Endothelial cell of umbilical vein (primary cell): ENCODE measurements at regions not wholly inside any gene's neighbourhood (a gene's known extent, or its start where the extent isn't known, plus 50 kb on each side); places are given as distances from the start of the nearest gene placed in this dataset.

Experiments
- BruUV-seq: library from RNA; stranded (reverse); fragments of 400-500 nt; replicated peaks from 2 replicates; lab custom pipeline; 2021; lab: Mats Ljungman, UMichigan
- CTCF ChIA-PET: fragments of 300-600, 350-600 bp; sonication (Branson Sonifier 250); formaldehyde crosslinking; loops from one replicate; lab custom pipeline; 2021; ENCODE audit warnings: antibody characterized with exemption, inconsistent platforms; lab: Charles Lee
- POLR2A ChIA-PET: fragments of 300-600, 350-600 bp; sonication (Branson Sonifier 250); formaldehyde crosslinking; loops from one replicate; lab custom pipeline; 2021; ENCODE audit warnings: antibody characterized with exemption, inconsistent platforms; lab: Charles Lee
- DNase-seq: peaks from one replicate; pipeline ENCODE4 v3.0.0-alpha.2; 2011; ENCODE audit warnings: low read depth, low spot score
- FAIRE-seq: peaks from 2 replicates; lab custom pipeline; 2011; peaks lifted over from hg19 to GRCh38; lab: Jason Lieb, UNC
- H2AFZ ChIP-seq: 2 replicates; pipeline ENCODE4 v1.6.0; 2012; ENCODE audit warnings: low read depth, low read length, control low read depth, inconsistent platforms
- H3K27ac ChIP-seq: 2 replicates; pipeline ENCODE4 v1.5.1; 2011; ENCODE audit warnings: low read depth, mild to moderate bottlenecking, control low read depth, low read length, moderate library complexity; ENCODE audit not compliant: insufficient read depth
- H3K27me3 ChIP-seq, 2 experiments: 2 replicates each; pipeline versions ENCODE4 v1.6.0 to v1.6.1; 2011; ENCODE audit warnings: low read length in 2 of 2, mixed read lengths in 1 of 2; ENCODE audit not compliant: control insufficient read depth in 2 of 2, insufficient read depth in 2 of 2
- H3K36me3 ChIP-seq, 2 experiments: 2 replicates in 1 of 2; 3 replicates in 1 of 2; pipeline ENCODE4 v1.5.1; 2011; ENCODE audit warnings: low read length in 2 of 2, mild to moderate bottlenecking in 1 of 2, moderate library complexity in 1 of 2; ENCODE audit not compliant: control insufficient read depth in 2 of 2, insufficient read depth in 2 of 2; ENCODE audit errors: extremely low read depth in 1 of 2
- H3K4me1 ChIP-seq: 3 replicates; pipeline ENCODE4 v1.5.1; 2011; ENCODE audit warnings: mild to moderate bottlenecking, low read length; ENCODE audit not compliant: control insufficient read depth, insufficient read depth; ENCODE audit errors: extremely low read depth
- H3K4me2 ChIP-seq: 2 replicates; pipeline ENCODE4 v1.6.1; 2011; ENCODE audit warnings: low read length, control low read depth, mixed read lengths; ENCODE audit not compliant: insufficient read depth
- H3K4me3 ChIP-seq, 3 experiments: fragments of 200-600 bp in 1 of 3; sonication (generic), shearing (Covaris generic) in 1 of 3; replicated peaks in 1 of 3; 2 replicates each; pipeline ENCODE4 v1.5.1; 2011 to 2016; ENCODE audit warnings: control low read depth in 3 of 3, low read length in 3 of 3, mild to moderate bottlenecking in 2 of 3, inconsistent platforms in 1 of 3, low read depth in 1 of 3, moderate library complexity in 1 of 3; ENCODE audit not compliant: insufficient read depth in 1 of 3
- H3K79me2 ChIP-seq: 2 replicates; pipeline ENCODE4 v1.6.0; 2012; ENCODE audit warnings: low read length, inconsistent platforms; ENCODE audit not compliant: control insufficient read depth, insufficient read depth
- H3K9ac ChIP-seq: replicated peaks from 2 replicates; pipeline ENCODE3; 2011; ENCODE audit warnings: low read length, control low read depth; ENCODE audit not compliant: insufficient read depth; ENCODE audit errors: extremely low read depth
- H3K9me1 ChIP-seq: replicated peaks from 3 replicates; pipeline ENCODE4 v1.6.0; 2011; ENCODE audit warnings: mild to moderate bottlenecking, low read length; ENCODE audit not compliant: control insufficient read depth, insufficient read depth; ENCODE audit errors: extremely low read depth
- H3K9me3 ChIP-seq: replicated peaks from 2 replicates; pipeline ENCODE4 v1.5.1; 2012; ENCODE audit warnings: low read length, inconsistent platforms; ENCODE audit not compliant: control insufficient read depth, insufficient read depth
- H4K20me1 ChIP-seq: replicated peaks from 2 replicates; pipeline ENCODE3; 2011; ENCODE audit warnings: mild to moderate bottlenecking, low read length; ENCODE audit not compliant: control insufficient read depth, insufficient read depth; ENCODE audit errors: extremely low read depth
- CTCF ChIP-seq, 2 donors: IDR thresholded peaks; 1 replicate in 1 of 2; 2 replicates in 1 of 2; pipeline ENCODE4 v1.5.1; 2011; ENCODE audit warnings: low read length in 2 of 2, mild to moderate bottlenecking in 2 of 2, moderate library complexity in 2 of 2, control low read depth in 1 of 2, inconsistent platforms in 1 of 2, low read depth in 1 of 2; ENCODE audit not compliant: insufficient read depth in 1 of 2; ENCODE audit errors: extremely low read depth in 1 of 2
- EZH2 ChIP-seq: IDR thresholded peaks from 2 replicates; pipeline ENCODE4 v1.6.1; 2012; ENCODE audit warnings: borderline replicate concordance, low read depth, mild to moderate bottlenecking, moderate library complexity, low read length, inconsistent platforms; ENCODE audit not compliant: severe bottlenecking
- FOS ChIP-seq: IDR thresholded peaks from 2 replicates; pipeline ENCODE4 v1.6.1; 2011; ENCODE audit warnings: mild to moderate bottlenecking, low read length, moderate library complexity, borderline replicate concordance; ENCODE audit not compliant: insufficient read depth
- GATA2 ChIP-seq: IDR thresholded peaks from 2 replicates; pipeline ENCODE4 v1.7.0; 2011; ENCODE audit warnings: low read depth, mild to moderate bottlenecking, moderate library complexity, mixed read lengths, low read length; ENCODE audit not compliant: insufficient read length, insufficient read depth
- JUN ChIP-seq: IDR thresholded peaks from 2 replicates; pipeline ENCODE4 v1.6.1; 2011; ENCODE audit warnings: borderline replicate concordance, low read depth; ENCODE audit not compliant: insufficient read length, insufficient read depth
- MAX ChIP-seq: IDR thresholded peaks from 2 replicates; pipeline ENCODE4 v1.6.1; 2011; ENCODE audit not compliant: insufficient read depth, insufficient read length
- MYC ChIP-seq: IDR thresholded peaks from one replicate; pipeline ENCODE4 v1.6.1; 2011; ENCODE audit warnings: mild to moderate bottlenecking, low read depth, low read length
- POLR2A ChIP-seq: IDR thresholded peaks from 2 replicates; pipeline ENCODE4 v1.6.1; 2012; ENCODE audit warnings: low read depth, mild to moderate bottlenecking, control low read depth, low read length
- POLR2AphosphoS5 ChIP-seq: IDR thresholded peaks from 2 replicates; pipeline ENCODE4 v1.6.1; 2012; ENCODE audit warnings: low read depth, mild to moderate bottlenecking, control low read depth, low read length, moderate library complexity; ENCODE audit not compliant: insufficient read depth
- dilution Hi-C: fragments of 300-500 bp; cut with MboI; formaldehyde crosslinking; loops from one replicate; pipeline ENCODE4 v1.15.0; 2019; ENCODE audit warnings: low sequenced_read_pairs; ENCODE audit not compliant: extremely low pct_ligation_motif_present
- intact Hi-C: fragments of 100-400 bp; cut with micrococcal nuclease; formaldehyde crosslinking; loops from one replicate; pipeline ENCODE4 v1.10.0; 2022

GRCh38 chr15:24076090-24076784, 389.1 kb upstream of the NDN start:
- dilution Hi-C loops: no loop called here
- intact Hi-C loops: no loop called here
- BruUV-seq: no TSS peak
- H3K79me2 ChIP-seq: no peaks in the 10 kb centered on the region
- TF ChIP-seq MAX: no peak
- TF ChIP-seq FOS: no peak
- no peaks in the 10 kb centered on the region for H3K4me1 ChIP-seq
- H3K4me3 ChIP-seq: no peak overlapping the region
- DNase-seq (no peak), FAIRE-seq (no peak)
- ChIA-PET POLR2A (no interaction called here), CTCF (no interaction called here)
- no peaks in the 10 kb centered on the region for H3K36me3 ChIP-seq
- no peak overlapping the region for H3K9ac ChIP-seq
- no peaks in the 10 kb centered on the region for H3K9me3 ChIP-seq
- no peak overlapping the region for H2AFZ ChIP-seq
- H3K9me1 ChIP-seq: no peaks in the 10 kb centered on the region
- no peak overlapping the region for H3K27ac ChIP-seq
- no peaks in the 10 kb centered on the region for H3K27me3 ChIP-seq
- H4K20me1 ChIP-seq: no peaks in the 10 kb centered on the region
- no peak overlapping the region for H3K4me2 ChIP-seq

- no peaks in the 10 kb centered on the region for H3K4me1 ChIP-seq
- H3K9me1 ChIP-seq: no peaks in the 10 kb centered on the region
- BruUV-seq: no TSS peak
- ChIA-PET POLR2A (no interaction called here), CTCF (no interaction called here)
- H3K27me3 ChIP-seq: no peaks in the 10 kb centered on the region
- TF ChIP-seq CTCF (IDR thresholded peaks at IDR 0.05; ENCODE audit: extremely low read depth in 1 of 2, insufficient read depth in 1 of 2, low read depth in 1 of 2, low read length in 2 of 2) (no peak), MAX (no peak), GATA2 (no peak), FOS (no peak), JUN (no peak), POLR2AphosphoS5 (no peak), MYC (no peak), POLR2A (no peak), EZH2 (no peak)
- H3K9ac ChIP-seq: no peak overlapping the region
- H3K27ac ChIP-seq: no peak overlapping the region
- FAIRE-seq (no peak), DNase-seq (no peak)
- no peak overlapping the region for H3K4me3 ChIP-seq
- peaks cover 2% of the 10 kb centered on the region for H3K9me3 ChIP-seq
- H3K4me2 ChIP-seq: no peak overlapping the region
- no peaks in the 10 kb centered on the region for H3K36me3 ChIP-seq
- H3K79me2 ChIP-seq: no peaks in the 10 kb centered on the region
- no peaks in the 10 kb centered on the region for H4K20me1 ChIP-seq
- dilution Hi-C loops: no loop called here
- intact Hi-C loops: no loop called here
- no peak overlapping the region for H2AFZ ChIP-seq
Measured at GRCh38 chr15:24078310-24079029, 391.4 kb upstream of the NDN start.
